IMR-90 (cell line): ENCODE measurements at regions not wholly inside any gene's neighbourhood (a gene's known extent, or its start where the extent isn't known, plus 50 kb on each side); places are given as distances from the start of the nearest gene placed in this dataset.

Experiments used
- BHLHE40 ChIP-seq: fragments of 150-350 bp; IDR thresholded peaks from 2 replicates; pipeline ENCODE4 v1.6.1; 2016; ENCODE audit warnings: mild to moderate bottlenecking, low read depth, low read length
- CEBPB ChIP-seq: IDR thresholded peaks from 2 replicates; pipeline ENCODE4 v1.6.1; 2012; ENCODE audit warnings: low read depth, low read length, improper control_type of control experiment
- CHD1 ChIP-seq: IDR thresholded peaks from 2 replicates; pipeline ENCODE4 v1.6.1; 2012; ENCODE audit warnings: low read depth, low read length, improper control_type of control experiment
- CTCF ChIP-seq: conservative IDR thresholded peaks from 2 replicates; pipeline ENCODE4 v1.5.1; 2012; ENCODE audit warnings: mild to moderate bottlenecking, low read depth, low read length, improper control_type of control experiment
- FOS ChIP-seq: fragments of 150-350 bp; IDR thresholded peaks from 2 replicates; pipeline ENCODE4 v1.6.1; 2016; ENCODE audit warnings: low read depth, low read length
- MAFK ChIP-seq: IDR thresholded peaks from 2 replicates; pipeline ENCODE4 v1.6.1; 2012; ENCODE audit warnings: low read depth, low read length, improper control_type of control experiment
- MAZ ChIP-seq: IDR thresholded peaks from 2 replicates; pipeline ENCODE4 v1.6.1; 2012; ENCODE audit warnings: low read depth, mild to moderate bottlenecking, low read length, improper control_type of control experiment, moderate library complexity, borderline replicate concordance
- MXI1 ChIP-seq: IDR thresholded peaks from 2 replicates; pipeline ENCODE4 v1.6.1; 2012; ENCODE audit warnings: low read depth, mild to moderate bottlenecking, low read length, moderate library complexity, borderline replicate concordance
- POLR2A ChIP-seq: IDR thresholded peaks from 2 replicates; pipeline ENCODE4 v1.6.1; 2012; ENCODE audit warnings: mild to moderate bottlenecking, low read depth, low read length
- RAD21 ChIP-seq: IDR thresholded peaks from 2 replicates; pipeline ENCODE4 v1.6.1; 2012; ENCODE audit warnings: low read length, improper control_type of control experiment
- RFX5 ChIP-seq: IDR thresholded peaks from 2 replicates; pipeline ENCODE4 v1.8.0; 2012; ENCODE audit warnings: low read depth, mild to moderate bottlenecking, low read length, moderate library complexity
- SMC3 ChIP-seq: fragments of 150-350 bp; IDR thresholded peaks from 2 replicates; pipeline ENCODE4 v1.6.1; 2016; ENCODE audit warnings: low read depth, mild to moderate bottlenecking, antibody characterized with exemption, low read length, moderate library complexity
- TF ChIP-seq, protein P1 (sequence below): fragments of 150-350 bp; IDR thresholded peaks from 2 replicates; pipeline ENCODE4 v1.6.1; 2017; ENCODE audit warnings: mild to moderate bottlenecking, antibody characterized with exemption, low read length, low read depth

DNA sequence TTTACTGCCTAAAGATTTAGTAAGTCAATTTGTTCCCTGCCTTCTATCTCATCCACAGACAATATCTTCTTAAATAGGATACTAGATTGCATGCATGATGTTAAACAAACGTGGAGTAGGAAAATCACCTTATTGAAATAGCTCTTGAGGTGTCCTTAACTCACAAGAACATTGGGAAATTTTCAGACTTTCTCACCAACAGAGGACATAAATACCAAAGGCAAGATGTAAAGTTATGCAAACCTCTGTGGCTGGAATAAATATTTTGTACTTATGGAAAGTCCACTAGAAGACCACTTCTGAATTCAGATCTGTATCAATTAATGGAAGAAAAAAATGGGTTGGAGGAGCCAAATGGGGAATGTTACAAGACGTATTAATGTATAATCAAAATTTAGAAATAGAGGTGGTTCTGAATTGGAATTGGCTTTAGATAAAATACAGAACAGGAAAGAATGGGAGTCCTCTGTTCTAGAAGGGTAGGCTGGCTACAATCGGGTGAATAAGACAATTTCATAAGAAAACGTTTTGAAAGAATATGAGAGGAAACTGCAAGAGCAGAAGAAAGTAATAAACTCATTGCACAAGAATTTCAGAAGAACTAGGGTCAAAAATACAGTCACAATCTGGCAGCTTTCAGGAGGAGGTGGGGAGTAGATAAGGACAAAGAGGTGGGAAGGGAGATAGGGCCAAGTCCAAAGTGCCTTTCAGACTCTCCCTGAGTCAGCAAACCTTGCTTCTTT is 69.3 kb upstream of the FN1 start:
- TF ChIP-seq CTCF, result no peak
- no peak for TF ChIP-seq RFX5
- TF ChIP-seq MAZ, result no peak
- no peak for TF ChIP-seq POLR2A
- TF ChIP-seq BHLHE40, result 0 out of 2 replicates have a peak, but pooled peaks have one; percentile 33
- no peak for TF ChIP-seq RAD21
- 0 out of 2 replicates have a peak, but pooled peaks have one; percentile 9 for TF ChIP-seq FOS
- TF ChIP-seq, protein P1, sequence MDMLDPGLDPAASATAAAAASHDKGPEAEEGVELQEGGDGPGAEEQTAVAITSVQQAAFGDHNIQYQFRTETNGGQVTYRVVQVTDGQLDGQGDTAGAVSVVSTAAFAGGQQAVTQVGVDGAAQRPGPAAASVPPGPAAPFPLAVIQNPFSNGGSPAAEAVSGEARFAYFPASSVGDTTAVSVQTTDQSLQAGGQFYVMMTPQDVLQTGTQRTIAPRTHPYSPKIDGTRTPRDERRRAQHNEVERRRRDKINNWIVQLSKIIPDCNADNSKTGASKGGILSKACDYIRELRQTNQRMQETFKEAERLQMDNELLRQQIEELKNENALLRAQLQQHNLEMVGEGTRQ, result no peak
- no peak for TF ChIP-seq SMC3
- TF ChIP-seq CEBPB, result peak; percentile 93
- peak; percentile 90 for TF ChIP-seq MAFK
- no peak for TF ChIP-seq MXI1
- no peak for TF ChIP-seq CHD1
